Panc1 (cell line): ENCODE measurements at regions not wholly inside any gene's neighbourhood (a gene's known extent, or its start where the extent isn't known, plus 50 kb on each side); places are given as distances from the start of the nearest gene placed in this dataset.

Source experiments
- CTCF ChIP-seq: fragments of 450-650 bp; IDR thresholded peaks from 2 replicates; pipeline ENCODE4 v1.5.1; 2017; ENCODE audit warnings: mild to moderate bottlenecking
- SIN3A ChIP-seq: IDR thresholded peaks from 2 replicates; pipeline ENCODE4 v1.6.1; 2012; ENCODE audit warnings: low read depth, mild to moderate bottlenecking, low read length, moderate library complexity, borderline replicate concordance; ENCODE audit not compliant: insufficient read depth
- TCF7L2 ChIP-seq: IDR thresholded peaks from 2 replicates; pipeline ENCODE4 v1.6.1; 2011; ENCODE audit warnings: mild to moderate bottlenecking, low read depth, low read length, inconsistent platforms

GRCh38 chr2:18093196-18093595 lies 214.7 kb downstream of the KCNS3 start:
- TF ChIP-seq CTCF: no peak
- no peak for TF ChIP-seq SIN3A
- TF ChIP-seq TCF7L2: no peak
